Left lung (tissue), 4 donors: ENCODE measurements at regions not wholly inside any gene's neighbourhood (a gene's known extent, or its start where the extent isn't known, plus 50 kb on each side); places are given as distances from the start of the nearest gene placed in this dataset.

Source experiments
- ATAC-seq: fragments of 200-7000 bp; cut with Tn5 transposase; one replicate; pipeline ENCODE4 v1.9.1; 2020; ENCODE audit warnings: moderate library complexity
- DNase-seq, 4 donors: peaks; one replicate each; pipeline ENCODE4 v3.0.0-alpha.2; 2013 to 2020
- H3K27ac ChIP-seq, 2 donors: fragments of 200-600 bp; sonication (generic) in 1 of 2; one replicate each; pipeline versions ENCODE4 v1.5.0 to v1.8.0; 2020 to 2021
- H3K27me3 ChIP-seq, 2 donors: fragments of 200-600 bp; sonication (generic) in 1 of 2; one replicate each; pipeline versions ENCODE4 v1.5.0 to v1.8.0; 2020 to 2021
- H3K36me3 ChIP-seq, 2 donors: fragments of 200-600 bp; sonication (generic) in 1 of 2; one replicate each; pipeline versions ENCODE4 v1.5.0 to v1.8.0; 2020 to 2021
- H3K4me1 ChIP-seq, 2 donors: fragments of 200-600 bp; one replicate each; pipeline ENCODE4 v1.8.0; 2021
- H3K4me3 ChIP-seq, 2 donors: fragments of 200-600 bp; sonication (generic) in 1 of 2; one replicate each; pipeline versions ENCODE4 v1.5.0 to v1.8.0; 2020 to 2021; ENCODE audit warnings: mild to moderate bottlenecking in 1 of 2
- H3K9me3 ChIP-seq, 2 donors: fragments of 200-600 bp; sonication (generic) in 1 of 2; one replicate each; pipeline versions ENCODE4 v1.5.0 to v1.8.0; 2020 to 2021
- CTCF ChIP-seq, 2 donors: fragments of 200-600 bp; sonication (generic) in 1 of 2; IDR thresholded peaks; one replicate each; pipeline versions ENCODE4 v1.5.0 to v1.8.0; 2021; ENCODE audit warnings: antibody characterized with exemption in 2 of 2
- intact Hi-C, 2 donors: fragments of 100-400 bp; cut with DNase I; formaldehyde crosslinking; loops; one replicate each; pipeline versions ENCODE4 v1.11.2 to v1.14.2; 2022
- donor health status: DM: no; HTN: yes; CAD: no.
- donor health status: DM: no; HTN: no; CAD: no.

- ATAC-seq = no peak
- TF ChIP-seq CTCF (IDR thresholded peaks at IDR 0.05) = no peak
- no peak overlapping the region for H3K27ac ChIP-seq
- H3K4me1 ChIP-seq = no peaks in the 10 kb centered on the region
- H3K36me3 ChIP-seq = no peaks in the 10 kb centered on the region
- intact Hi-C loops = no loop called here
- no peaks in the 10 kb centered on the region for H3K27me3 ChIP-seq
- no peaks in the 10 kb centered on the region for H3K9me3 ChIP-seq
- no peak overlapping the region for H3K4me3 ChIP-seq
- DNase-seq = no peak
Measured at GRCh38 chr5:3660630-3661029, 65.0 kb downstream of the IRX1 start.

GRCh38 chr5:3661755-3662296 lies 66.2 kb downstream of the IRX1 start:
- DNase-seq (no peak), ATAC-seq (no peak)
- no peaks in the 10 kb centered on the region for H3K9me3 ChIP-seq

GRCh38 chr5:3662344-3662743 lies 66.7 kb downstream of the IRX1 start:
- no peak for TF ChIP-seq CTCF (IDR thresholded peaks at IDR 0.05)
- H3K27ac ChIP-seq = no peak overlapping the region
- no peak overlapping the region for H3K4me3 ChIP-seq
- intact Hi-C loops = no loop called here
- no peak for DNase-seq
- H3K36me3 ChIP-seq = no peaks in the 10 kb centered on the region
- H3K9me3 ChIP-seq = no peaks in the 10 kb centered on the region
- ATAC-seq = no peak
- no peaks in the 10 kb centered on the region for H3K27me3 ChIP-seq
- no peaks in the 10 kb centered on the region for H3K4me1 ChIP-seq

More at GRCh38 chr5:3661755-3662296, 66.2 kb downstream of the IRX1 start:
- Histone ChIP-seq H3K27me3 (no peaks in the 10 kb centered on the region), H3K27ac (no peak overlapping the region), H3K36me3 (no peaks in the 10 kb centered on the region), H3K4me3 (no peak overlapping the region), H3K4me1 (no peaks in the 10 kb centered on the region)
- no peak for TF ChIP-seq CTCF (IDR thresholded peaks at IDR 0.05)
- intact Hi-C loops = no loop called here

- H3K36me3 ChIP-seq = no peaks in the 10 kb centered on the region
- no peaks in the 10 kb centered on the region for H3K27me3 ChIP-seq
- ATAC-seq = no peak
Measured at GRCh38 chr5:3671337-3671736, 75.7 kb downstream of the IRX1 start.

GRCh38 chr5:3678801-3679200 lies 83.2 kb downstream of the IRX1 start:
- Histone ChIP-seq H3K4me3 (no peak overlapping the region), H3K4me1 (no peaks in the 10 kb centered on the region), H3K9me3 (no peaks in the 10 kb centered on the region), H3K36me3 (no peaks in the 10 kb centered on the region), H3K27ac (no peak overlapping the region), H3K27me3 (no peaks in the 10 kb centered on the region)
- DNase-seq (no peak), ATAC-seq (no peak)
- no peak for TF ChIP-seq CTCF (IDR thresholded peaks at IDR 0.05)
- intact Hi-C loops = no loop called here

More at GRCh38 chr5:3671337-3671736, 75.7 kb downstream of the IRX1 start:
- Histone ChIP-seq H3K4me1 (no peaks in the 10 kb centered on the region), H3K9me3 (no peaks in the 10 kb centered on the region), H3K4me3 (no peak overlapping the region), H3K27ac (no peak overlapping the region)
- no peak for TF ChIP-seq CTCF (IDR thresholded peaks at IDR 0.05)
- DNase-seq = no peak
- intact Hi-C loops = no loop called here
